ENCODE measurements at regions not wholly inside any gene's neighbourhood (a gene's known extent, or its start where the extent isn't known, plus 50 kb on each side); places are given as distances from the start of the nearest gene placed in this dataset.

DNA sequence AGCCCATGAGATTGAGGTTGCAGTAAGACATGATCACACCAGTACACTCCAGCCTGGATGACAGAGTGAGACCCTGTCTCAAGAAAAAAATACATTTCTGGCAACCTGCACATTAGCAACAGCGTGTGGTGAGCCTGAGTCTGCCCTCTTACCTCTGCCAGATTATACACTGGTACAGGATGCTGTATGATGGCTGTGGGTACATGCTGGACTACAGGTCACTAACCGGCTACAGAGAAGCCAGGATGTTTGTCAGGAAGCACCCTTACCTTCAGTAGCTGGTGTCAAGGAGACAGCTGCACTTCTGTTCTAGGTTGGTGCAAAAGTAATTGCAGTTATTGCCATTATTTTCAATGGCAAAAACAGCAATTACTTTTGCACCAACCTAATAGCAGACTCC is 575.7 kb downstream of the NPHP4 start:
- TF ChIP-seq POLR2A (IDR thresholded peaks at IDR 0.05): no peak
- TF ChIP-seq, protein P1, sequence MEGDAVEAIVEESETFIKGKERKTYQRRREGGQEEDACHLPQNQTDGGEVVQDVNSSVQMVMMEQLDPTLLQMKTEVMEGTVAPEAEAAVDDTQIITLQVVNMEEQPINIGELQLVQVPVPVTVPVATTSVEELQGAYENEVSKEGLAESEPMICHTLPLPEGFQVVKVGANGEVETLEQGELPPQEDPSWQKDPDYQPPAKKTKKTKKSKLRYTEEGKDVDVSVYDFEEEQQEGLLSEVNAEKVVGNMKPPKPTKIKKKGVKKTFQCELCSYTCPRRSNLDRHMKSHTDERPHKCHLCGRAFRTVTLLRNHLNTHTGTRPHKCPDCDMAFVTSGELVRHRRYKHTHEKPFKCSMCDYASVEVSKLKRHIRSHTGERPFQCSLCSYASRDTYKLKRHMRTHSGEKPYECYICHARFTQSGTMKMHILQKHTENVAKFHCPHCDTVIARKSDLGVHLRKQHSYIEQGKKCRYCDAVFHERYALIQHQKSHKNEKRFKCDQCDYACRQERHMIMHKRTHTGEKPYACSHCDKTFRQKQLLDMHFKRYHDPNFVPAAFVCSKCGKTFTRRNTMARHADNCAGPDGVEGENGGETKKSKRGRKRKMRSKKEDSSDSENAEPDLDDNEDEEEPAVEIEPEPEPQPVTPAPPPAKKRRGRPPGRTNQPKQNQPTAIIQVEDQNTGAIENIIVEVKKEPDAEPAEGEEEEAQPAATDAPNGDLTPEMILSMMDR (IDR thresholded peaks at IDR 0.05 in 4 of 5, conservative IDR thresholded peaks at IDR 0.05 in 1 of 5): no peak

All from gastrocnemius medialis (tissue), 4 donors.